ENCODE measurements at regions not wholly inside any gene's neighbourhood (a gene's known extent, or its start where the extent isn't known, plus 50 kb on each side); places are given as distances from the start of the nearest gene placed in this dataset.

GRCh38 chr18:41458376-41458775 is 496.7 kb upstream of the PIK3C3 start:
- DNase-seq (ENCODE audit: low spot score), result no peak

GRCh38 chr18:41457765-41458326 is 497.2 kb upstream of the PIK3C3 start:
- DNase-seq (ENCODE audit: low spot score), result no peak

GRCh38 chr18:41456831-41457230 is 498.2 kb upstream of the PIK3C3 start:
- no peak for DNase-seq (ENCODE audit: low spot score)

GRCh38 chr18:41449612-41450011 is 505.4 kb upstream of the PIK3C3 start:
- no peak for DNase-seq (ENCODE audit: low spot score)

- no peak for DNase-seq (ENCODE audit: low spot score)
Observed at GRCh38 chr18:41444943-41445342, 510.1 kb upstream of the PIK3C3 start.

- no peak for DNase-seq (ENCODE audit: low spot score)
Observed at GRCh38 chr18:41436772-41437171, 518.3 kb upstream of the PIK3C3 start.

- DNase-seq (ENCODE audit: low spot score), result no peak
Observed at GRCh38 chr18:41418598-41418997, 536.4 kb upstream of the PIK3C3 start.

- no peak for DNase-seq (ENCODE audit: low spot score)
Observed at GRCh38 chr18:41416044-41416443, 539.0 kb upstream of the PIK3C3 start.

GRCh38 chr18:41410006-41410405 is 545.0 kb upstream of the PIK3C3 start:
- no peak for DNase-seq (ENCODE audit: low spot score)

- DNase-seq (ENCODE audit: low spot score), result no peak
Observed at GRCh38 chr18:41406834-41407233, 548.2 kb upstream of the PIK3C3 start.

GRCh38 chr18:41396861-41397260 is 558.2 kb upstream of the PIK3C3 start:
- DNase-seq (ENCODE audit: low spot score), result no peak

- DNase-seq (ENCODE audit: low spot score), result no peak
Observed at GRCh38 chr18:41396211-41396610, 558.8 kb upstream of the PIK3C3 start.

GRCh38 chr18:41395695-41396094 is 559.3 kb upstream of the PIK3C3 start:
- DNase-seq (ENCODE audit: low spot score), result no peak

- DNase-seq (ENCODE audit: low spot score), result no peak
Observed at GRCh38 chr18:41391616-41392595, 563.1 kb upstream of the PIK3C3 start.

- DNase-seq (ENCODE audit: low spot score), result no peak
Observed at GRCh38 chr18:41390309-41390708, 564.7 kb upstream of the PIK3C3 start.

GRCh38 chr18:41378598-41378997 is 576.4 kb upstream of the PIK3C3 start:
- no peak for DNase-seq (ENCODE audit: low spot score)

GRCh38 chr18:41373612-41374011 is 581.4 kb upstream of the PIK3C3 start:
- no peak for DNase-seq (ENCODE audit: low spot score)

- DNase-seq (ENCODE audit: low spot score), result no peak
Observed at GRCh38 chr18:41372046-41372665, 582.9 kb upstream of the PIK3C3 start.

GRCh38 chr18:41371156-41372045 is 583.6 kb upstream of the PIK3C3 start:
- DNase-seq (ENCODE audit: low spot score), result no peak

GRCh38 chr18:41370740-41371139 is 584.3 kb upstream of the PIK3C3 start:
- DNase-seq (ENCODE audit: low spot score), result no peak

- DNase-seq (ENCODE audit: low spot score), result no peak
Observed at GRCh38 chr18:41357708-41358107, 597.3 kb upstream of the PIK3C3 start.

Data from CD4-positive, alpha-beta T cell treated with Interleukin-15 for 4 hours (primary cell).